GM18498 (cell line): ENCODE measurements at regions not wholly inside any gene's neighbourhood (a gene's known extent, or its start where the extent isn't known, plus 50 kb on each side); places are given as distances from the start of the nearest gene placed in this dataset.

Experiments
- ATAC-seq: cut with Tn5 transposase; IDR thresholded peaks from one replicate; pipeline ENCODE4 v1.9.1; 2021; ENCODE audit warnings: mild to moderate bottlenecking, moderate library complexity; ENCODE audit not compliant: unreplicated experiment

GRCh38 chr15:93458597-93458996, 369.6 kb upstream of the RGMA start:
- ATAC-seq: no peak

GRCh38 chr15:93454788-93455187, 365.8 kb upstream of the RGMA start:
- no peak for ATAC-seq

DNA sequence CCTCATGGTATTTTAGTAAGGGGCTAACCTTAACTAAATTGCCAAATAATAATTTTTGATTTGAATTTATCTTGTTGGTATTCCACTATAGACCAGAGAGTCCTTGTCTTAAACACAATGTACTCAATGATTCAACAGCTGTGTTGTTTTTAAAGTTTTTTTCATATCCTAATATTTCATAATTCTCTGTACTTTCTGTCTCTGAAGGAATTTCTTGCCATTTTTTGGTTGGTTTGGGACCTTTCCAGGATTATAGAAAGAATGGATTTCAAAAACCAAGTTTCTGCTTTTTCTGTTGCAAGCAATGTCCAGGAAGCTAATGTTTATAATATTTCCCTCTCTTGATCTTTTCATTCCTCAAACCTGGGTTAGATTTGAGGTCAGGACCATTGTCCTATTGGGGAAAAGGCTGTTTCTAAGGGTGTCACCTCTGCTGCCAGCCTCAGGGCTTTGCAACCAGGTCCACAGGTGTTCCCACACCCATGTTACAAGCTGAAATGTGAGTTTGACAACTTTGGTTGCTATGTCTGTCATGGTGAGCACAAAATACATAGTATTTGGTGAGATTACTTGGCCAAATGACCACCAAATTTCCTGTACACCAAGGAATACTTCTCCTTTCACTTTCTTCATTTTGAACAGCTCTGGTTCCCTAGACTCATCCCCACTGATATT, 363.7 kb upstream of the RGMA start:
- no peak for ATAC-seq

DNA sequence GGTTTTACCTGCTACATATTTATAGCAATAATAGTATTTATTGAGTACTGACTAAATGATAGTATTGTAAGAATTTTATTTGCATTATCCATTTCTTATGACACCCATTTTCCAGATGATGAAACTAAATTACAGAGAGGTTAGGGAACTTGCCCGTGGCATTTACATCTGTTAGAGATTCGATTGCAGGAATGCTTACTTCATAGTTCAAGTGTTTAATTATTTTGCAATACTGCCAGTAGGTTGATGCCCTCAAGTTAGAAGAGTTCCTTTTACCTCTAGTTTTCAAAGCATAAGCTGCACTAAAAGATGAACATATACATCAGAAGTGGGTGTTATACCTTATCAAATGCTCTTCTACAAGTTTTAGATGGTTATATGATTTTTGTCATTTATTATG, 362.8 kb upstream of the RGMA start:
- ATAC-seq: no peak

DNA sequence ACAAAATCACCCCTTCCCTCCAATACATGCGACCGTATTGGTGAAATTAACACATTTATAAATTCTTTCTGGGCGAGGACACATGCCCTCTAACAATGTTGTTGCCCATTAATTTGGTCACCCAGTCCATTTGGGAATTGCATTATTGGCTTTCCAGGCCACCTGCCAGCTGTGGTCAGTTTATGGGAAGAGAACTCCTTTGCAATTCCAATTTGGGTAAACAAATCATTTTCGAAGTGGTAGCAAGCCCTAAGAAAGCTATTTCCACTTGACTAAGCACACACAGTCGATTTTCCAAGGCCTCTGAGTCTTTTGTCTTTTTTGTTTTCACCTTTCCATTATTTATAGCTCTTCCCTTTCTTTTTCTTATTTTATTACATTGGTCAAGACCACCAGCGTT, 362.3 kb upstream of the RGMA start:
- no peak for ATAC-seq

- ATAC-seq: no peak
Measured at GRCh38 chr15:93449798-93450197, 360.8 kb upstream of the RGMA start.

DNA sequence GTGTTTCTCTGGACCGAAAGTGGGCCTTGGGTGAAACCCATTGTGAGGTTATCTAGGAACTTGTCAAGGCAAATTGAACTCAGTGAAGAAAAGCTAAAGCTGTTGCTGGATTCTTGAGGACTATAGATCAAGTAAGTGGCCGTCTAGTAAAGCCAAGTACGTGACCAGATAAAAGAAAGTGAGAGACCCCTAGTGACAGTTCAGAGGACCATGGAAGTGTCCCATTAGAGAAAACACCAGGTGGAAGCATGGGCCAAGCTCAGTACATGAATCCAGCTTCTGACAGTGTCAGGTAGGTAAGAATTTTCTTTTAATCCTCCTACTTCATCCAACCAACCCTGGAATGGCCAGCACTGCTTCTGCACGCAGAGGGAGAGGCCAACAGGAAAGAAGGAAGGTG, 349.3 kb upstream of the RGMA start:
- no peak for ATAC-seq

DNA sequence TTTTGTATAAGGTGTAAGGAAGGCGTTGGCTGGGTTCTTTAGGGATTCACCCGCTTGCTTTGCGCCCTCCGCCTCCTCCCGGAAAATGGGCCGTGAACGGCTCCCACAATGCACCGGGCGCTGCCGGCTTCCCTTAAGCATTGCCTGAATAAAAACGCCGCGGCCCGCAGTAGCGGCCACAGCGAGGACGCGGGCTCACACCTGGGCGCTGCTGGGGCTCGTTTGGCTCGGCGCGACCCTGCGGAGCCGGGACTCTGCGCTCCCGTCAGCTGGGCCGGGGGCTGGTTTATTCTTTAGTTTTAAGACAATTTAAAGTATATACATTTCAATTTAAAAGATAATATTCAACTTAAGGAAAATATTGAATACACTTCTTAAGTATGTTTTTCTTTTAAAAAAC, 343.5 kb upstream of the RGMA start:
- ATAC-seq: no peak

- no peak for ATAC-seq
Measured at GRCh38 chr15:93428807-93429351, 339.9 kb upstream of the RGMA start.

- no peak for ATAC-seq
Measured at GRCh38 chr15:93428150-93428549, 339.1 kb upstream of the RGMA start.

GRCh38 chr15:93424131-93424530, 335.1 kb upstream of the RGMA start:
- no peak for ATAC-seq

DNA sequence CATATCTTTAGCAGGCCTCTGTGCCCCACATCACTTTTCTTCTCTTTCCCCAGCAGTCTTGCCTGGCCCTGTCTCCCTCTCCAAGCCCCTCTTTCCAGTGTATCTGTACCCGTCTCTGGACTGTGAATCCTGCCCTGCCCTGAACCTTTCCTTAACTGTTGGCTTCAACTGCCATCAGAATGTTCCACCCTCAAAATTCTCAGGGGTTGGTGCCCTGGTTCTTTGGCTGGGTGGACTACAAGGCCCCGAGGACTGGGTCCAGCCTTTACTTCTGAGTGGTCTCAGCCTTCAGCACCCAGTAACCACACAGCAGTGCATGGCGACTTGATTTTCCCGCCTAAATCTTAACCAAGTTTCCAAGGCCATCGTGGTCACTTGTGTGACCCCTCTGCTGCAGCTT, 333.5 kb upstream of the RGMA start:
- no peak for ATAC-seq

DNA sequence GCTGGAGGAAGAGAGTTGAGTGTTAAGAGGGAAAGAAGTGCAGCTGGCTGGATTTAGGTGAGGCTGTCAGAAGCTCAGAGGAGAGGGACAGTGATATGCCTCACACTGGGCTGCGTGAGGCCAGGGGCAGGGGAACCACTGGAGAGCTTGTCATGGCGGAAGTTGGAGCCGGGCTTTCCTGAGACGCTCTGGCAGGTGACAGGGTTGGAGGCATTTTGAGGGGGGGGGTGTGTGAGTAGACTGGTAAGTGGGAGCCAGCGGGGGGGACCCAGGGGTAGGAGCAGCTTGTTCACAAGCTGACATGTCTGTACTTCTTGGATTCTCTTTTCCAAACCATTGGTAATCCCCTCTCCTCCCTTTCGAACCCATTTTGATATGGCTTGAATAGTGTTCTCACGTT, 331.5 kb upstream of the RGMA start:
- no peak for ATAC-seq

DNA sequence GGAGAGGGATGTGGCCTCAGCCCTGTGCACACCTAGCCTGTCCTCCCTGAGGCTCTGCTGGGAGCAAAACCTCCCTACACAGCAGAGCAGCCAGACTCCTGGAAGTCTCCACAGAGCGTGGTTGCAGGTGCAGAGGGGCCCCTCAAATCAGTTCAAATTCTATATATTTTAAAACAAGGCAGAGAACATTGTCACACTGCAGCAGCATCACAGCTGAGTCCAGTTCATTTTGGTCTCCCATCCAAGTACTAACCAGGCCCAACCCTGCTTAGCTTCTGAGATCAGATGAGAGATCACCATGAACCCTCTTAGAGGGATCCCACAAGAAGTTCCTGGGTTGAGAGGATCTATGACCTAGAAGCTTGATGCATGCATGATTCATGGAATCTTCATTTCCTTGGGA, 331.0 kb upstream of the RGMA start:
- ATAC-seq: no peak

DNA sequence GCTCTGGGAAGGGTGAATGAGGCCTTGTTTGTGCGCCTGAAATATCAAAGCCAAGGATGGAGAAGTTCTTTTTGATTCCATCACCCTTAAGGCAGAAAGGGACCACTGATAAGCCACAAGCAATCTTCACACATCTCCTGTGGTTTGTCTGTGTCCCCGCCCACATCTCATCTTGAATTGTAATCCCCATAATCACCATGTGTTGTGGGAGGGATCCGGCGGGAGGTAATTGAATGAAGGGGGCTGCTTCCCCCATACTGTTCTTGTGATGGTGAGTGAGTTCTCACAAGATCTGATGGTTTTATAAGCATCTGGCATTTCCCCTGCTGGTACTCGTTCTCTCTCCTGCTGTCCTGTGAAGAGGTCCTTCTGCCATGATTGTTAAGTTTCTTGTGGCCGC, 329.6 kb upstream of the RGMA start:
- ATAC-seq: no peak

DNA sequence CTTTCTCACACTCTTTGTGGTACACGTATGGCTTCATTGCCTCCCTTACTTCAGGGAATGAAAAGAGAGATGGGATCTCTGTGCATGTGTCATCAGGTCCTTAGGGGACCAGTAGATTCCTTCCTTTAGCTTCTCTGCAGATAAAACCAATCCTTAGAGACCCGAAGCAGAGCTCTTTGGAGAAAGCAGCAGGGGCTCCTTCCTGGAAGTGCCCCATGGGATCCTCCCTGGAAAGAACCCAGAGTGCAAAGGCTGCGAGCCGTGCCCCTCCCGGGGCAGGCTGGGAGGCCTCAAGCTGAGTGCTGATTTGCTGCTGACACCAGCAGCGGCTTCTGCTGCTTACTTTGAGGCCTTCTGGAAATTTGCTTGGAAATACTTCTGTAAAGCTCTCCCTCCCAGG, 328.6 kb upstream of the RGMA start:
- ATAC-seq: no peak

DNA sequence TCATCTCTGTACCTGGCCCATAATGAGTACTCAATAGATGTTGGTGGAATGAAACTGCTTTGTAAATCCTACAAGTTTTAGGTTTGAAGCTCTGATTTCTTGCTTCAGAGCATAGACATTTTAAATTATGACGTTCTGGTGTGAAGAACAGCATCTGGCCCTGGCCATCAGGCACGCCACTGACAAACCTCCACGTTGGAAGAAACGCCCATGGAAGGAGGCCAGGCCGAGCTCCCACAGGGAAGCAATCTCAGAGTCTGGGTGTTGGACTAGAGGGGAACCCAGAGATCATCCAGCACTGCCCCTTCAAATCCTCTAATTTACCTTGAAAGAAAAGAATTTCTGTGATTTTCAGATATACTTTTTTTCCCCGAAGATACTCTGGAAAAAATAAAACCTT, 328.1 kb upstream of the RGMA start:
- ATAC-seq: no peak

- ATAC-seq: no peak
Measured at GRCh38 chr15:93415576-93415975, 326.6 kb upstream of the RGMA start.

DNA sequence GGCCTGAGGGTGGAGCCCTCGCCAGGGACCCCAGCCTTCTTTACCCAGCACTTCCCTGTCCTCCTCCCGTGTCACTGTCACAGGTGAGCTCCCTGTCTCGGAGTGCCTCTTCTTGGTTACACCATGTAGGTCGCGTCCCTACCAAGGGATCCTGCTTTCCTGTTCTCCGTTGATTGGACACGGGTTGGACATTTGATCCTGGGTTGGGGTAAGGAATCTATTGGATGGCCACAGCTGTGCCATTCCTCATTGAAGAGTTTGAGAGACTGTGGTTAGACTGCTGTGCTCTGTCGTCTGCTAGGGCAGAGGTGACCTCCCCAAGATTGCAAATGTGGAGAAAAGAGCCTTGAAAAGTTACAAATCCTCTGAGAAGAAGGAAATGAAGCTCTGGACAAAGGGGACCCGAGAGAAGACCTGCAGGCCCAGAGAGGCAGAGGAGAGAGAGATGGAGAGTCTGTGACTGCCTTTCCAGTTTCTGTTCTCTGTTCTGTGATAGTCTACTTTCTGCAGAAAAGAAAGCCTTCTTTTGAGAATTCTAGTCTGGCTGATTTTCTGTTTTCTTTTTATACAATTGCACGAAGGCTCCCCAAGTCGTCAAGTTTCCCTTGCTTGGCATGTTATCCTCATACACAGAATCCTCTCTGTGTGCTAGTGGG, 325.7 kb upstream of the RGMA start:
- peak; percentile 47 for ATAC-seq

GRCh38 chr15:93413745-93414144, 324.7 kb upstream of the RGMA start:
- ATAC-seq: no peak

DNA sequence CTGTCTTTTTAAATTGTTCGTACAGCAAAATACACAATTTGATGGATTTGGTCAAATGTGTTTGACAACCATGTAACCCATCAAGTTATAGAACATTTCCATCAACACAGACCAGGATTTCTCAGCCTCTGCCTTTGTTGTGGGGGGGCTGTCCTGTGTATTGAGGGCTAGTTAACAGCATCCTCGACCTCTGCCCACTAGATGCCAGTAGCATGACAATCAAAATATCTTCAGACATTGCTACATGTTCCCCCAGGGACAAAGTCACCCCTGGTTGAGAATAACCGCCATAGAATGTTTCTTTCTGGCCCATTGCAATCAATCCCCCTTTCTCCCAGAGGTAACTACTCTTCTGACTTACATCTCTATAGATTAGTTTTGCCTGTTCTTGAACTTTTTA, 310.1 kb upstream of the RGMA start:
- ATAC-seq: no peak

DNA sequence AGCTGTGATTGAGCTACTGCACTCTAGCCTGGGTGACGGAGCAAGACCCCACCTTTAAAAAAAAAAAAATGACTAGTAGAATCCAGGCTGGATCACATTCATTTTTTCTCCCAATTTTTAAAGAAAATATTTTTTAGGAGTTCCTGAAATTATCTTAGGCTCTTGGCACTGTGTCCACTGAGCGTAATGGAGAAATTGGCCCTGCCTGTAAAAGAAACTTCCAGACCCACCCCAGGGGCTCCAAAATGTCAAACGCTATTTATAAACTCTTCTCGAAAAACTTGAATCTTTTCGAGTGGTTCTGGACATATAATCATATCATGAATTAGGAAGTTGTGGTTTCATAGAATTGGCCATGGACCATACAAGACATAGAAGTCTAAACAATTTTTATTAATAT, 300.2 kb upstream of the RGMA start:
- no peak for ATAC-seq

- no peak for ATAC-seq
Measured at GRCh38 chr15:93384886-93385285, 295.9 kb upstream of the RGMA start.
